Panc1 (cell line): ENCODE measurements at regions not wholly inside any gene's neighbourhood (a gene's known extent, or its start where the extent isn't known, plus 50 kb on each side); places are given as distances from the start of the nearest gene placed in this dataset.

Experiments used
- CTCF ChIP-seq: fragments of 450-650 bp; IDR thresholded peaks from 2 replicates; pipeline ENCODE4 v1.5.1; 2017; ENCODE audit warnings: mild to moderate bottlenecking
- POLR2AphosphoS5 ChIP-seq: IDR thresholded peaks from 2 replicates; pipeline ENCODE4 v1.6.1; 2012; ENCODE audit warnings: mild to moderate bottlenecking, low read depth, low read length, moderate library complexity
- REST ChIP-seq, 2 experiments: IDR thresholded peaks; 2 replicates each; pipeline ENCODE4 v1.6.1; 2011 to 2012; ENCODE audit warnings: low read depth in 2 of 2, control low read depth in 1 of 2, low read length in 1 of 2, mild to moderate bottlenecking in 1 of 2, moderate library complexity in 1 of 2; ENCODE audit not compliant: insufficient read depth in 1 of 2
- SIN3A ChIP-seq: IDR thresholded peaks from 2 replicates; pipeline ENCODE4 v1.6.1; 2012; ENCODE audit warnings: low read depth, mild to moderate bottlenecking, low read length, moderate library complexity, borderline replicate concordance; ENCODE audit not compliant: insufficient read depth

- no peak for TF ChIP-seq CTCF
- no peak for TF ChIP-seq REST (IDR thresholded peaks at IDR 0.05; ENCODE audit: insufficient read depth in 1 of 2, low read depth in 2 of 2, low read length in 1 of 2)
- no peak for TF ChIP-seq SIN3A
- TF ChIP-seq POLR2AphosphoS5 = no peak
These were observed 228.9 kb upstream of the PRKD1 start for GRCh38 chr14:30156571-30156970.
